Posterior vena cava (tissue), 2 donors: ENCODE measurements at regions not wholly inside any gene's neighbourhood (a gene's known extent, or its start where the extent isn't known, plus 50 kb on each side); places are given as distances from the start of the nearest gene placed in this dataset.
"Not testable (repeated sequence)": the region's sequence is repeated elsewhere in the genome, so short reads cannot be mapped to it uniquely, and the experiment has no call there.

Experiments used
- DNase-seq: peaks from one replicate; pipeline ENCODE4 v3.0.0-alpha.2; 2020; ENCODE audit warnings: low spot score
- intact Hi-C, 2 donors: fragments of 100-400 bp; cut with DNase I; formaldehyde crosslinking; loops; one replicate each; pipeline versions ENCODE4 v1.14.1 to v1.14.2; 2022 to 2023
- donor health status: DM: yes; HTN: yes; CAD: no.
- donor health status: DM: yes; HTN: yes; CAD: no.

- intact Hi-C loops: no loop called here
- no peak for DNase-seq
These were observed 119.7 kb downstream of the MACROH2A1 start for GRCh38 chr5:135279328-135279727.

- no peak for DNase-seq
These were observed 122.9 kb downstream of the MACROH2A1 start for GRCh38 chr5:135276151-135276550.

GRCh38 chr5:135273212-135273611, 125.8 kb downstream of the MACROH2A1 start:
- intact Hi-C loops: no loop called here
- no peak for DNase-seq

More at GRCh38 chr5:135276151-135276550, 122.9 kb downstream of the MACROH2A1 start:
- intact Hi-C loops: no loop called here

DNA sequence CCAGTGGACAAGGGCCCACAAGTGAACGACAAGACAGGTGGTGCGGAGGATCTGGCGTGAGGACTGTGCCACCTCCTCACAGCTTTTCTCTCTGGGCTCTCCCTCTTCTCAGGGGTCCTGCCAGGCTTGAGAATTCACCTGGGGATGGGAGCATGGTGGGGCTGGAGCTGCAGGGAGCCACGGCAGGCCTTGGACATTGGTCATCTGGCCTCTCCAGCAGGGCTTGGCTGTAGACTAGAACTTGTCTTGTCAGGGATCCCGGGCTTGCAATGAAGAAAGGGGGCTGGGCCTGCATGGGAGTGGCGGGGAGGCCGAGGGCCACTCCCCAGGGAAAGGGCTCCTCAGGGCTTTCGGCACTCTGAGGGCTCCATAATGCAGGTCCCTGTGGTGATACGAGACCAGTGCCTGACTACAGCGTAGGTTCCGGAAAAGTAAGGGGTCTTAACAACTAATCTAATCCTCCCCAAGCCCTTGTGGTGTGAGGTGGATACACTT, 126.7 kb downstream of the MACROH2A1 start:
- intact Hi-C loops: no loop called here
- no peak for DNase-seq

GRCh38 chr5:135271533-135272310, 127.3 kb downstream of the MACROH2A1 start:
- DNase-seq: no peak
- intact Hi-C loops: no loop called here

GRCh38 chr5:135269931-135270421, 129.1 kb downstream of the MACROH2A1 start:
- no peak for DNase-seq
- intact Hi-C loops: no loop called here

- DNase-seq: no peak
- intact Hi-C loops: no loop called here
These were observed 129.8 kb downstream of the MACROH2A1 start for GRCh38 chr5:135269199-135269598.

DNA sequence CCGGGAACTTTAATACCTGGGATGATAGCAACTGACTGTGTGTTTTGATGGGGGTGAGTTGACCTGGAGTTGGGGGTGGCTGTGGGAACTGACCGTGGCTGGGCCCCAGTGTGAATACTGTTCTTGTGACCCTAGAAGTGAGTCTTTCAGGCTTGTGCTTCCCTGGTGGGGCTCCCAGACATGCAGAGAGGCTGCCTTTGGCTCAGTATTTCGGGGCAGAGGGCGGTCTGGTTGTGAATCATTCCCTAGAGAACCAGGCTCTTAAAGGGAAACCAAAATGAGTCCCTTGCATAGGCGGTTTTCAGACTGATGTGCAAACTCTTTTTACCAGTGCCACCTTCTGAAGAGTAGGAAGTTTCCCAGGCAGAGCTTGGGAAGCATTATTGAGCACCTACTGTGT, 132.1 kb downstream of the MACROH2A1 start:
- intact Hi-C loops: no loop called here
- no peak for DNase-seq

DNA sequence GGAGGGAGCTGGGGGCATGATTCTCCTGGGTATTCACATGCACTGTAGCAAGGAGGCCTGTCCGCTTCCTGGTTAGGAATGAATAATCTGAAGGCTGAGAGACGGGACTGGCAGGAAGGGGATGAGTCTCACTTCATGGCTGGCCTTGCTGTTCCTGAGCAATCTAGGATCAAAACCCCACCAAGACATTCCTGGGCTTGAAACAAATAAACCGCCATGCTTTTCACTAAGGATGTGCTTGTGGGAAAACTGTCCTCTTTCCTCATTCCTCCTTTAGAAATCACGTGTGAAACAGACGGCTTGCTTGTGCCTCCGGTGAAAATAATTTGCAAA, 132.8 kb downstream of the MACROH2A1 start:
- no peak for DNase-seq
- intact Hi-C loops: no loop called here

- DNase-seq: no peak
- intact Hi-C loops: no loop called here
These were observed 133.3 kb downstream of the MACROH2A1 start for GRCh38 chr5:135265497-135266302.

DNA sequence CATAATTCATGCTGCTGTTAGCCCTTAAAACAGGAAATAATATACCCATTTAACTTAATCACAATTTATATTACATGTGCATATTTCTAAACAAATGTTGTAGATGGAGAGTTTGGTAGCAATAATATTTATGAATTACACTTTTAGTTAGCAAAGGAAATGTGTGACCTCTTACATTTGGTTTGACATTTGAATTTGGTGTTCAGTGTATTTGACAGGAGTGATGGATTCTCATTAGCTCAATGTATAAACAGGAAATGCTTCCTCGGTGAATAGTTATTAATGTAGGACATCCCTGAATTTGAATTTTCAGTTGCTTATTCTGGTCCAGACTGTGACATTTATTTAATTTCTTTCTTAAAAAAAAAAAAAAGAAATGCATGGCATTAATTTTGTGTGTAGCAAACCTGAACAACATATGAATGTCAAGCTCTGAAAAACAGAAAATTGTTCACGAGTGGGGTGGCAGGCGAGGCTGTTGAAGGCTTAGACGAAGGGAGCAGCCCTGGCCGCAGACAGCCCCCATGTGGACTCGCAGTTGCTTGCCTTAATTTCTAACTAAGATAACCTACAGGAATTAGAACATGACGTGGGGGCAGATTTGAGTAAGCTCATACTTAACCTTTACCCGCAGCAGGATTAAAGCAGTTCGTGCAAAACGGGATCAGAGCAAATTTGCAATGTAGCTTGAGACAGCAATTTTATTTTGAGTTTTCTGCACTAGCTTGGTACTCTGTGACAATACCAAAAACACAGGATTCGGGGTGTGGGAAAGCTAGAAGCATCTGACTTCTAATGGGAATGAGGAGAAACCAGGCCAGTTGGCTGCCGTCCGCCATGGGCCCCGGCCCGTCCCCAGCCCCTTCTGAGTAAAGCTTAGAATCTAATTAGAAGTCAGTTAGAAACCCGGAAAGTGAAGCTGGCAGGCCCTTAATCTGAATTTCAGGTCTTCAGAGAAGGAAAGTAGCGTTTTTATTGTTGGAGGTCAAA, 134.3 kb downstream of the MACROH2A1 start:
- intact Hi-C loops: no loop called here
- DNase-seq: no peak

DNA sequence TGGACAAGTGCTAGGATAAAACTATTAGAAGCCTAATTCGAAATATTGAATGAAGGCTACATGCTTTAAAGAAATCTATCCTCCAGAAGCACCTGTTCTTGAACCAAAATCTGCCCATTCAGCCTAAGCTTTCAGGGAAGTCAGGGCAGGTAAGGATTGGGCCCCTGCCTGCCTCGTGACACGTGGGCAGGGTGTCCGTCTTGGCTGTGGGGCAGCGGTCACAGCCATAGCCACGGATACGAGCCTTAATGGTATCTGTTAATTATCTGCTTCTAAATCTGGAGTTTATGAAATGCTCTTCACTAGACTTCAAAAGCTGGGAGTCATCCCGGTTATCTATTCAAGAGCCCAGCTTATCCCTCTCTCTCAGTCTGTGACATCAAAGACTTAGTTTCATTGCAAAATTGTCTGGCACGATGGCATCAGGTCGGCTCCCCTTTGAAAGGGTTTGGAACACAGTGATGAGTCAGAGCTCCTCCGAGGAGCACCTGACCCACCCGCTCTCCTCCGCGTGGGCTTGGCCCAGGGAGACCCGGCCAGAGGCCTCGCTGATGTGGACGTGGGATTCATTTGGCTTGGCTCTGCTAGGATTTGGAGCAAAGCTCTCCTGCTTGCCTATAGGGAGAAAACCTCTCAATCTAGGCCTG, 135.9 kb downstream of the MACROH2A1 start:
- no peak for DNase-seq
- intact Hi-C loops: no loop called here

DNA sequence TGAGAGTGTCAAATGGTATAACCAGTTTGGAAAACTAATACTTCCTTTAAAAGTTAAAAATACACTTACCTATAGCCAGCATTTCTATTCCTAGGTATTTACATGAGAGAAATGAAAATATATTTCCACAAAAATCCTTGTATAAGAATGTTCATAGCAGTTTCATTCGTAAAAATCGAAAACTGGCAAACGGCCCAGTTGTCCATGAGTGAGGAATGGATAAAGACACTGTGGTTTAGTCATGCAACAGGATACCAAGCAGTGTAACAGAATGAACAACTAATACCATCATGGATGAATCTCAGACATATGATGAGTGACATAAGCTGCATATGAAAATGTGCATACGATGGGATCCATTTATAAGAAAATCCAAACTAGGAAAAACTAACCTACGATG, 136.7 kb downstream of the MACROH2A1 start:
- no peak for DNase-seq
- intact Hi-C loops: no loop called here

- DNase-seq, intact Hi-C loops: not testable (repeated sequence)
These were observed 138.9 kb downstream of the MACROH2A1 start for GRCh38 chr5:135260108-135260507.

GRCh38 chr5:135255461-135256178, 143.4 kb downstream of the MACROH2A1 start:
- DNase-seq: no peak
- intact Hi-C loops: loop anchor here in 1 of 2 donors (5.0 kb wide), 1 partner anchor 577 kb away; the partner anchor contains the start of gene SLC25A48

DNA sequence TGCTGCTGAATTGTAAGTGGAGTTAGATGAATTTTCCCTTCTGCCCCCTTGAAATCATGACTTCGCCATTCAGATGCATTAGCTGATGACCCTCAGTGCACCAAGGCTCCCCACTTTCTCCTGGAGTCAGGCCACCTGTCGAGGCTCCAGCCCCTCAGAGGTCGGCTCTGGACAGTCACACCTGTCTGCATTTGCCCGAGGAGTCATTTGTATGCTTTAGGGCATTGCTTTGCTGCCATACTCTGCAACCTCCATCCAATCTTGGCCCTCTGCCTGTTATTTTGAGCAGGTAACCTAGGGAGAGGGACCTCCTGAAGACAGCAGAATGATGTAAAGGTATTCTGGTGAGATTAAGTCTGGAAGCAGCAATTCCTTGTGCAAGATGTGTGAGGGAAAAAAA, 144.8 kb downstream of the MACROH2A1 start:
- no peak for DNase-seq
- intact Hi-C loops: no loop called here

DNA sequence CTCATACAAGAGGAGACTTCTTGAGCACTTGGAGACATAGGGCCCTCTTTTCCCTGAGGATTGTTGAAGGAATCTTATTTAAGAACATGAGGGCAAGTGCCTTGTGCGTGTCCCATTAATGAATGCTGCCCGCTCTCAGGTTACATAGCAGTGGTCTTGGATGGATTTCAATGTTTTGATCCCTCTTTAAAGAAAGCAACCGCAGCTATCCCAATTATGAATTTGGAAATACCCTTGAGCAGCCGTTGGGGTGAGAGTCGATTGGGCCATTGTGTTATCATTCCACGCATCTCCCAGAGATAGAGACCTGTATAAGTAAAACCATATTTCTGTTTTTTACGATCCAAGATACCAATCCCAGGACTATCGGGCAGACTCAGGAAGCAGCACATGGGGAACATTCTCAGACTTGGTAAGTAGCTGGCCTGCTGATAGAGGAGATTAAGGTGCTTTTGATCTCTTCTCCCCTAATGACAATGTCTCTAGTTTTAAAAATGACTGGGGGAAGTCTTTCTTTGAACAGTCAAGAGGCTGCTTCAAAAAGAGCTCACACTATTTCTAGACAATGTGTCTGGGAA, 145.3 kb downstream of the MACROH2A1 start:
- DNase-seq: no peak
- intact Hi-C loops: no loop called here

DNA sequence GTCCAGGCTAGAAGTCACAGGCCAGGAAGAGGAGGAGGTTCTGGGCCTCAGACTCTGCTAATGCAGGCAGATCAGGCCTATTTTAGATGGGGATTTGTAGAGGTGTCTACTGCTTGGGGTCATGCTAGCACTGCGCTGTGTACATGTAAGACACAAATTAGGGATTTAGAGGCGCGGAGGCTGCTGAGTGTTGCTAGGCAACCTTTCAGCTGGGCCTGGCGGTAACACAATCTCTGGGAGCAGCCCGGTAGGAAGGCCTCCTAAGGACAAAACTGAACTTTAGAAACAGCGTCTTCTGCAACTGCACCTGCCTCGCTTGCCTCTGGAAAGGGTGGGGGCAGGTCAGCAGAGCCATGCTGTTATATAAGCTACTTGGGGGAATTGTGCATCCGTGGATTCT, 147.9 kb downstream of the MACROH2A1 start:
- intact Hi-C loops: no loop called here
- DNase-seq: no peak
